AG09309 (cell line): ENCODE measurements at regions not wholly inside any gene's neighbourhood (a gene's known extent, or its start where the extent isn't known, plus 50 kb on each side); places are given as distances from the start of the nearest gene placed in this dataset.

Source experiments
- DNase-seq: peaks from one replicate; pipeline ENCODE4 v3.0.0-alpha.2; 2010; ENCODE audit warnings: low read depth
- H3K4me3 ChIP-seq: 2 replicates; pipeline ENCODE4 v1.5.1; 2011; ENCODE audit warnings: mild to moderate bottlenecking, low read depth, low read length, moderate library complexity; ENCODE audit not compliant: control insufficient read depth
- TF ChIP-seq, protein P1 (sequence below): IDR thresholded peaks from 2 replicates; pipeline ENCODE4 v1.5.1; 2011; ENCODE audit warnings: mild to moderate bottlenecking, low read depth, low read length, inconsistent platforms; ENCODE audit not compliant: insufficient read depth, control insufficient read depth; ENCODE audit errors: missing control alignments

- TF ChIP-seq, protein P1, sequence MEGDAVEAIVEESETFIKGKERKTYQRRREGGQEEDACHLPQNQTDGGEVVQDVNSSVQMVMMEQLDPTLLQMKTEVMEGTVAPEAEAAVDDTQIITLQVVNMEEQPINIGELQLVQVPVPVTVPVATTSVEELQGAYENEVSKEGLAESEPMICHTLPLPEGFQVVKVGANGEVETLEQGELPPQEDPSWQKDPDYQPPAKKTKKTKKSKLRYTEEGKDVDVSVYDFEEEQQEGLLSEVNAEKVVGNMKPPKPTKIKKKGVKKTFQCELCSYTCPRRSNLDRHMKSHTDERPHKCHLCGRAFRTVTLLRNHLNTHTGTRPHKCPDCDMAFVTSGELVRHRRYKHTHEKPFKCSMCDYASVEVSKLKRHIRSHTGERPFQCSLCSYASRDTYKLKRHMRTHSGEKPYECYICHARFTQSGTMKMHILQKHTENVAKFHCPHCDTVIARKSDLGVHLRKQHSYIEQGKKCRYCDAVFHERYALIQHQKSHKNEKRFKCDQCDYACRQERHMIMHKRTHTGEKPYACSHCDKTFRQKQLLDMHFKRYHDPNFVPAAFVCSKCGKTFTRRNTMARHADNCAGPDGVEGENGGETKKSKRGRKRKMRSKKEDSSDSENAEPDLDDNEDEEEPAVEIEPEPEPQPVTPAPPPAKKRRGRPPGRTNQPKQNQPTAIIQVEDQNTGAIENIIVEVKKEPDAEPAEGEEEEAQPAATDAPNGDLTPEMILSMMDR, result no peak
- no peak overlapping the region for H3K4me3 ChIP-seq
- DNase-seq, result no peak
Measured at GRCh38 chr3:153458881-153459280, 296.9 kb downstream of the RAP2B start.

DNA sequence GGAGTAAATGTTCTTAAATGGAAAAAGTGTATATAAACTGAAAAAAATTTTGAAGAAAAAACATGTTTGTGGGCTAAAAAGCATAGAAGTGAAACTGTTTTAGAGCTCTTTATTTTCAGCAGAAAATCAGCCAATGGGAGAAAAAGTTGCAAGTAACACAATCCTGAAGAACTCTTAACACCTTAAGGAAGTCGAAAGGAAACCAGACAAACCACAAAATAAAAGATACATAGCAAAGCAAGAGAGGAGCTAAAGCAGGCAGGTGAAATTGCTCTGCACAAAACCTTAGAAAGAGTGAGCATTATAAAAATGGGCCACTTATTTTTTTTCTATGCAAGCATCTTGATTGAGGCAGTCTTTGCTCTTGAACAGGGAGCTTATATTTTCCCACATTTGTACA lies 300.5 kb downstream of the RAP2B start:
- TF ChIP-seq, protein P1, result no peak
- no peak for DNase-seq
- no peak overlapping the region for H3K4me3 ChIP-seq

- TF ChIP-seq, protein P1, result no peak
- DNase-seq, result no peak
- no peak overlapping the region for H3K4me3 ChIP-seq
Measured at GRCh38 chr3:153463895-153464294, 301.9 kb downstream of the RAP2B start.

GRCh38 chr3:153469162-153469561 lies 307.1 kb downstream of the RAP2B start:
- TF ChIP-seq, protein P1, result no peak
- no peak overlapping the region for H3K4me3 ChIP-seq
- DNase-seq, result no peak

- H3K4me3 ChIP-seq, result no peak overlapping the region
- DNase-seq, result no peak
Measured at GRCh38 chr3:153484842-153485241, 322.8 kb downstream of the RAP2B start.

DNA sequence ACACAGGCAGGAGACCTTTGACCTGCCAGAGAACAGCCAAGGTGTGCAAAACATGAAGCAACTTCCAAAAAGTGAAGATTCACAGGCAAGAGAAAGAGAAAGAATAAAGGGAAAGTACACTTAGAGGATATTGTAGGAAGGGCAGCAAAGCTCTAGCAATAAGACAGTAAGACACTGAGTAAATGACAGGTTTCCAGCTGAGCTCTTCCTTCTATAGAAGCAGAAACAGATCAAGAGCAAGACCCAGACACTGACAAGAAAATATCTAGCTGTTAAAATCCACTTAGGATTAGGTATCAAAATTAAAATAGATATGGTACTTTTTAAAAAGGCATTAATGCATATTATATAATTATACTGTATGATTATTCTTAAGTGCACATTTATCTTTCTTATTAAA lies 333.4 kb downstream of the RAP2B start:
- H3K4me3 ChIP-seq, result no peak overlapping the region
- TF ChIP-seq, protein P1, result no peak
- DNase-seq, result no peak

More at GRCh38 chr3:153484842-153485241, 322.8 kb downstream of the RAP2B start:
- TF ChIP-seq, protein P1, result no peak

- DNase-seq, result no peak
- H3K4me3 ChIP-seq, result no peak overlapping the region
- TF ChIP-seq, protein P1, result no peak
Measured at GRCh38 chr3:153502682-153503081, 340.7 kb downstream of the RAP2B start.
